Endothelial cell of umbilical vein (primary cell): ENCODE measurements at regions not wholly inside any gene's neighbourhood (a gene's known extent, or its start where the extent isn't known, plus 50 kb on each side); places are given as distances from the start of the nearest gene placed in this dataset.

Experiments used
- BruUV-seq: library from RNA; stranded (reverse); fragments of 400-500 nt; replicated peaks from 2 replicates; lab custom pipeline; 2021; lab: Mats Ljungman, UMichigan
- CTCF ChIA-PET: fragments of 300-600, 350-600 bp; sonication (Branson Sonifier 250); formaldehyde crosslinking; loops from one replicate; lab custom pipeline; 2021; ENCODE audit warnings: antibody characterized with exemption, inconsistent platforms; lab: Charles Lee
- POLR2A ChIA-PET: fragments of 300-600, 350-600 bp; sonication (Branson Sonifier 250); formaldehyde crosslinking; loops from one replicate; lab custom pipeline; 2021; ENCODE audit warnings: antibody characterized with exemption, inconsistent platforms; lab: Charles Lee
- DNase-seq: peaks from one replicate; pipeline ENCODE4 v3.0.0-alpha.2; 2011; ENCODE audit warnings: low read depth, low spot score
- FAIRE-seq: peaks from 2 replicates; lab custom pipeline; 2011; peaks lifted over from hg19 to GRCh38; lab: Jason Lieb, UNC
- H2AFZ ChIP-seq: 2 replicates; pipeline ENCODE4 v1.6.0; 2012; ENCODE audit warnings: low read depth, low read length, control low read depth, inconsistent platforms
- H3K27ac ChIP-seq: 2 replicates; pipeline ENCODE4 v1.5.1; 2011; ENCODE audit warnings: low read depth, mild to moderate bottlenecking, control low read depth, low read length, moderate library complexity; ENCODE audit not compliant: insufficient read depth
- H3K27me3 ChIP-seq, 2 experiments: 2 replicates each; pipeline versions ENCODE4 v1.6.0 to v1.6.1; 2011; ENCODE audit warnings: low read length in 2 of 2, mixed read lengths in 1 of 2; ENCODE audit not compliant: control insufficient read depth in 2 of 2, insufficient read depth in 2 of 2
- H3K36me3 ChIP-seq, 2 experiments: 2 replicates in 1 of 2; 3 replicates in 1 of 2; pipeline ENCODE4 v1.5.1; 2011; ENCODE audit warnings: low read length in 2 of 2, mild to moderate bottlenecking in 1 of 2, moderate library complexity in 1 of 2; ENCODE audit not compliant: control insufficient read depth in 2 of 2, insufficient read depth in 2 of 2; ENCODE audit errors: extremely low read depth in 1 of 2
- H3K4me1 ChIP-seq: 3 replicates; pipeline ENCODE4 v1.5.1; 2011; ENCODE audit warnings: mild to moderate bottlenecking, low read length; ENCODE audit not compliant: control insufficient read depth, insufficient read depth; ENCODE audit errors: extremely low read depth
- H3K4me2 ChIP-seq: 2 replicates; pipeline ENCODE4 v1.6.1; 2011; ENCODE audit warnings: low read length, control low read depth, mixed read lengths; ENCODE audit not compliant: insufficient read depth
- H3K4me3 ChIP-seq, 3 experiments: fragments of 200-600 bp in 1 of 3; sonication (generic), shearing (Covaris generic) in 1 of 3; replicated peaks in 1 of 3; 2 replicates each; pipeline ENCODE4 v1.5.1; 2011 to 2016; ENCODE audit warnings: control low read depth in 3 of 3, low read length in 3 of 3, mild to moderate bottlenecking in 2 of 3, inconsistent platforms in 1 of 3, low read depth in 1 of 3, moderate library complexity in 1 of 3; ENCODE audit not compliant: insufficient read depth in 1 of 3
- H3K79me2 ChIP-seq: 2 replicates; pipeline ENCODE4 v1.6.0; 2012; ENCODE audit warnings: low read length, inconsistent platforms; ENCODE audit not compliant: control insufficient read depth, insufficient read depth
- H3K9ac ChIP-seq: replicated peaks from 2 replicates; pipeline ENCODE3; 2011; ENCODE audit warnings: low read length, control low read depth; ENCODE audit not compliant: insufficient read depth; ENCODE audit errors: extremely low read depth
- H3K9me1 ChIP-seq: replicated peaks from 3 replicates; pipeline ENCODE4 v1.6.0; 2011; ENCODE audit warnings: mild to moderate bottlenecking, low read length; ENCODE audit not compliant: control insufficient read depth, insufficient read depth; ENCODE audit errors: extremely low read depth
- H3K9me3 ChIP-seq: replicated peaks from 2 replicates; pipeline ENCODE4 v1.5.1; 2012; ENCODE audit warnings: low read length, inconsistent platforms; ENCODE audit not compliant: control insufficient read depth, insufficient read depth
- H4K20me1 ChIP-seq: replicated peaks from 2 replicates; pipeline ENCODE3; 2011; ENCODE audit warnings: mild to moderate bottlenecking, low read length; ENCODE audit not compliant: control insufficient read depth, insufficient read depth; ENCODE audit errors: extremely low read depth
- CTCF ChIP-seq, 2 donors: IDR thresholded peaks; 1 replicate in 1 of 2; 2 replicates in 1 of 2; pipeline ENCODE4 v1.5.1; 2011; ENCODE audit warnings: low read length in 2 of 2, mild to moderate bottlenecking in 2 of 2, moderate library complexity in 2 of 2, control low read depth in 1 of 2, inconsistent platforms in 1 of 2, low read depth in 1 of 2; ENCODE audit not compliant: insufficient read depth in 1 of 2; ENCODE audit errors: extremely low read depth in 1 of 2
- EZH2 ChIP-seq: IDR thresholded peaks from 2 replicates; pipeline ENCODE4 v1.6.1; 2012; ENCODE audit warnings: borderline replicate concordance, low read depth, mild to moderate bottlenecking, moderate library complexity, low read length, inconsistent platforms; ENCODE audit not compliant: severe bottlenecking
- FOS ChIP-seq: IDR thresholded peaks from 2 replicates; pipeline ENCODE4 v1.6.1; 2011; ENCODE audit warnings: mild to moderate bottlenecking, low read length, moderate library complexity, borderline replicate concordance; ENCODE audit not compliant: insufficient read depth
- GATA2 ChIP-seq: IDR thresholded peaks from 2 replicates; pipeline ENCODE4 v1.7.0; 2011; ENCODE audit warnings: low read depth, mild to moderate bottlenecking, moderate library complexity, mixed read lengths, low read length; ENCODE audit not compliant: insufficient read length, insufficient read depth
- JUN ChIP-seq: IDR thresholded peaks from 2 replicates; pipeline ENCODE4 v1.6.1; 2011; ENCODE audit warnings: borderline replicate concordance, low read depth; ENCODE audit not compliant: insufficient read length, insufficient read depth
- MAX ChIP-seq: IDR thresholded peaks from 2 replicates; pipeline ENCODE4 v1.6.1; 2011; ENCODE audit not compliant: insufficient read depth, insufficient read length
- MYC ChIP-seq: IDR thresholded peaks from one replicate; pipeline ENCODE4 v1.6.1; 2011; ENCODE audit warnings: mild to moderate bottlenecking, low read depth, low read length
- POLR2A ChIP-seq: IDR thresholded peaks from 2 replicates; pipeline ENCODE4 v1.6.1; 2012; ENCODE audit warnings: low read depth, mild to moderate bottlenecking, control low read depth, low read length
- dilution Hi-C: fragments of 300-500 bp; cut with MboI; formaldehyde crosslinking; loops from one replicate; pipeline ENCODE4 v1.15.0; 2019; ENCODE audit warnings: low sequenced_read_pairs; ENCODE audit not compliant: extremely low pct_ligation_motif_present
- intact Hi-C: fragments of 100-400 bp; cut with micrococcal nuclease; formaldehyde crosslinking; loops from one replicate; pipeline ENCODE4 v1.10.0; 2022

- Histone ChIP-seq H3K4me1 (no peaks in the 10 kb centered on the region), H3K9me3 (peaks cover 2% of the 10 kb centered on the region), H3K27me3 (no peaks in the 10 kb centered on the region), H3K79me2 (no peaks in the 10 kb centered on the region), H3K36me3 (no peaks in the 10 kb centered on the region), H3K4me3 (no peak overlapping the region), H2AFZ (no peak overlapping the region), H3K27ac (no peak overlapping the region), H4K20me1 (no peaks in the 10 kb centered on the region), H3K4me2 (no peak overlapping the region), H3K9me1 (no peaks in the 10 kb centered on the region), H3K9ac (no peak overlapping the region)
- no peak for DNase-seq
- CTCF ChIA-PET = no interaction called here
- POLR2A ChIA-PET = no interaction called here
- dilution Hi-C loops = no loop called here
- TF ChIP-seq CTCF (IDR thresholded peaks at IDR 0.05; ENCODE audit: extremely low read depth in 1 of 2, insufficient read depth in 1 of 2, low read depth in 1 of 2, low read length in 2 of 2) = no peak
- TF ChIP-seq POLR2A = no peak
- TF ChIP-seq MYC = no peak
- no peak for TF ChIP-seq JUN
- TF ChIP-seq MAX = no peak
- no peak for TF ChIP-seq EZH2
- no peak for TF ChIP-seq GATA2
- TF ChIP-seq FOS = no peak
- no peak for FAIRE-seq
- intact Hi-C loops = no loop called here
- BruUV-seq = no TSS peak
Observed at GRCh38 chr2:16442971-16443370, 222.7 kb downstream of the CYRIA start.
